Ecto neural progenitor cell (in vitro differentiated cells): ENCODE measurements at regions not wholly inside any gene's neighbourhood (a gene's known extent, or its start where the extent isn't known, plus 50 kb on each side); places are given as distances from the start of the nearest gene placed in this dataset.

Experiments used
- DNase-seq: peaks from one replicate; pipeline ENCODE4 v3.0.0-alpha.2; 2018; ENCODE audit warnings: low spot score

GRCh38 chr11:27857588-27857987, 157.3 kb upstream of the BDNF start:
- DNase-seq, result no peak

GRCh38 chr11:27857014-27857413, 156.8 kb upstream of the BDNF start:
- DNase-seq, result no peak

- DNase-seq, result no peak
Measured at GRCh38 chr11:27848423-27848822, 148.2 kb upstream of the BDNF start.

- DNase-seq, result no peak
Measured at GRCh38 chr11:27847496-27847895, 147.2 kb upstream of the BDNF start.

- no peak for DNase-seq
Measured at GRCh38 chr11:27842290-27842689, 142.0 kb upstream of the BDNF start.

- DNase-seq, result no peak
Measured at GRCh38 chr11:27841023-27841422, 140.8 kb upstream of the BDNF start.

GRCh38 chr11:27839226-27839913, 139.1 kb upstream of the BDNF start:
- no peak for DNase-seq

- DNase-seq, result no peak
Measured at GRCh38 chr11:27838674-27839073, 138.4 kb upstream of the BDNF start.

- DNase-seq, result no peak
Measured at GRCh38 chr11:27837895-27838563, 137.8 kb upstream of the BDNF start.

GRCh38 chr11:27830206-27830605, 130.0 kb upstream of the BDNF start:
- no peak for DNase-seq

- no peak for DNase-seq
Measured at GRCh38 chr11:27820249-27820648, 120.0 kb upstream of the BDNF start.

- DNase-seq, result no peak
Measured at GRCh38 chr11:27816197-27816596, 115.9 kb upstream of the BDNF start.

- DNase-seq, result no peak
Measured at GRCh38 chr11:27812341-27812740, 112.1 kb upstream of the BDNF start.

- DNase-seq, result no peak
Measured at GRCh38 chr11:27807596-27807995, 107.3 kb upstream of the BDNF start.

GRCh38 chr11:27806122-27806521, 105.9 kb upstream of the BDNF start:
- no peak for DNase-seq

GRCh38 chr11:27795955-27796861, 96.0 kb upstream of the BDNF start:
- DNase-seq, result peak; percentile 46

GRCh38 chr11:27786864-27787263, 86.6 kb upstream of the BDNF start:
- DNase-seq, result no peak

- DNase-seq, result no peak
Measured at GRCh38 chr11:27786331-27786730, 86.1 kb upstream of the BDNF start.

- DNase-seq, result no peak
Measured at GRCh38 chr11:27783701-27784355, 83.6 kb upstream of the BDNF start.

- no peak for DNase-seq
Measured at GRCh38 chr11:27777033-27777432, 76.8 kb upstream of the BDNF start.

- DNase-seq, result no peak
Measured at GRCh38 chr11:27773884-27774283, 73.6 kb upstream of the BDNF start.

GRCh38 chr11:27771516-27771915, 71.3 kb upstream of the BDNF start:
- DNase-seq, result no peak
